HFFc6 (cell line): ENCODE measurements at regions not wholly inside any gene's neighbourhood (a gene's known extent, or its start where the extent isn't known, plus 50 kb on each side); places are given as distances from the start of the nearest gene placed in this dataset.
A peak's percentile ranks its signal among the peaks of the same experiment; 100 is the strongest.

Experiments
- DNase-seq: peaks from one replicate; pipeline ENCODE4 v3.0.0-alpha.2; 2018
- H3K27ac Mint-ChIP-seq: 2 replicates; pipeline ENCODE4 v1.8.0; 2020; ENCODE audit warnings: mild to moderate bottlenecking, mixed read lengths
- H3K27me3 Mint-ChIP-seq: 2 replicates; pipeline ENCODE4 v1.8.0; 2021; ENCODE audit warnings: mild to moderate bottlenecking, moderate library complexity, mixed read lengths; ENCODE audit not compliant: insufficient read depth
- H3K36me3 Mint-ChIP-seq: 2 replicates; pipeline ENCODE4 v1.8.0; 2021; ENCODE audit warnings: low read depth, mixed read lengths
- H3K4me1 Mint-ChIP-seq: 2 replicates; pipeline ENCODE4 v1.8.0; 2020; ENCODE audit warnings: low read depth, mixed read lengths
- H3K4me3 Mint-ChIP-seq: 2 replicates; pipeline ENCODE4 v1.8.0; 2020; ENCODE audit warnings: mild to moderate bottlenecking, moderate library complexity, mixed read lengths
- H3K9me3 Mint-ChIP-seq: 2 replicates; pipeline ENCODE4 v1.8.0; 2020; ENCODE audit warnings: mild to moderate bottlenecking, mixed read lengths
- CTCF ChIP-seq: fragments of 200-600 bp; sonication (generic); IDR thresholded peaks from 2 replicates; pipeline ENCODE4 v1.5.0; 2021; ENCODE audit warnings: antibody characterized with exemption, mild to moderate bottlenecking

GRCh38 chr10:3226960-3227744, 54.6 kb upstream of the PITRM1 start:
- H3K4me3 Mint-ChIP-seq, result peak overlapping the region; percentile 81

GRCh38 chr10:3225561-3225960, 53.0 kb upstream of the PITRM1 start:
- H3K9me3 Mint-ChIP-seq, result no peaks in the 10 kb centered on the region

More at GRCh38 chr10:3226960-3227744, 54.6 kb upstream of the PITRM1 start:
- no peaks in the 10 kb centered on the region for H3K9me3 Mint-ChIP-seq
- H3K36me3 Mint-ChIP-seq, result no peaks in the 10 kb centered on the region; the same call in 1 of the 2 replicates
- no peaks in the 10 kb centered on the region; the same call in 1 of the 2 replicates for H3K4me1 Mint-ChIP-seq
- TF ChIP-seq CTCF, result no peak
- peaks cover 3% of the 10 kb centered on the region; the same call in 1 of the 2 replicates for H3K27me3 Mint-ChIP-seq
- H3K27ac Mint-ChIP-seq, result peak overlapping the region; percentile 82
- DNase-seq, result peak; percentile 90

GRCh38 chr10:3224241-3224640, 51.7 kb upstream of the PITRM1 start:
- H3K4me3 Mint-ChIP-seq, result no peak overlapping the region
- no peaks in the 10 kb centered on the region for H3K9me3 Mint-ChIP-seq
- peaks cover 2% of the 10 kb centered on the region; the same call in 1 of the 2 replicates for H3K36me3 Mint-ChIP-seq
- no peak for TF ChIP-seq CTCF
- no peaks in the 10 kb centered on the region; the same call in none of the 2 replicates for H3K27me3 Mint-ChIP-seq
- no peak overlapping the region for H3K27ac Mint-ChIP-seq
- peaks cover 13% of the 10 kb centered on the region for H3K4me1 Mint-ChIP-seq
- DNase-seq, result no peak

More at GRCh38 chr10:3225561-3225960, 53.0 kb upstream of the PITRM1 start:
- H3K4me1 Mint-ChIP-seq, result peaks cover 10% of the 10 kb centered on the region
- H3K4me3 Mint-ChIP-seq, result peak overlapping the region; percentile 34
- TF ChIP-seq CTCF, result no peak
- no peak overlapping the region; the same call in 1 of the 2 replicates for H3K27ac Mint-ChIP-seq
- no peaks in the 10 kb centered on the region; the same call in none of the 2 replicates for H3K27me3 Mint-ChIP-seq
- H3K36me3 Mint-ChIP-seq, result no peaks in the 10 kb centered on the region
- DNase-seq, result peak; percentile 52

- H3K9me3 Mint-ChIP-seq, result no peaks in the 10 kb centered on the region
- no peak for TF ChIP-seq CTCF
- no peak for DNase-seq
- no peak overlapping the region for H3K27ac Mint-ChIP-seq
- H3K36me3 Mint-ChIP-seq, result peaks cover 9% of the 10 kb centered on the region; the same call in 1 of the 2 replicates
- no peak overlapping the region for H3K4me3 Mint-ChIP-seq
- H3K4me1 Mint-ChIP-seq, result peaks cover 21% of the 10 kb centered on the region
- no peaks in the 10 kb centered on the region; the same call in none of the 2 replicates for H3K27me3 Mint-ChIP-seq
Measured at GRCh38 chr10:3222626-3223025, 50.0 kb upstream of the PITRM1 start.
